ENCODE measurements at regions not wholly inside any gene's neighbourhood (a gene's known extent, or its start where the extent isn't known, plus 50 kb on each side); places are given as distances from the start of the nearest gene placed in this dataset.

DNA sequence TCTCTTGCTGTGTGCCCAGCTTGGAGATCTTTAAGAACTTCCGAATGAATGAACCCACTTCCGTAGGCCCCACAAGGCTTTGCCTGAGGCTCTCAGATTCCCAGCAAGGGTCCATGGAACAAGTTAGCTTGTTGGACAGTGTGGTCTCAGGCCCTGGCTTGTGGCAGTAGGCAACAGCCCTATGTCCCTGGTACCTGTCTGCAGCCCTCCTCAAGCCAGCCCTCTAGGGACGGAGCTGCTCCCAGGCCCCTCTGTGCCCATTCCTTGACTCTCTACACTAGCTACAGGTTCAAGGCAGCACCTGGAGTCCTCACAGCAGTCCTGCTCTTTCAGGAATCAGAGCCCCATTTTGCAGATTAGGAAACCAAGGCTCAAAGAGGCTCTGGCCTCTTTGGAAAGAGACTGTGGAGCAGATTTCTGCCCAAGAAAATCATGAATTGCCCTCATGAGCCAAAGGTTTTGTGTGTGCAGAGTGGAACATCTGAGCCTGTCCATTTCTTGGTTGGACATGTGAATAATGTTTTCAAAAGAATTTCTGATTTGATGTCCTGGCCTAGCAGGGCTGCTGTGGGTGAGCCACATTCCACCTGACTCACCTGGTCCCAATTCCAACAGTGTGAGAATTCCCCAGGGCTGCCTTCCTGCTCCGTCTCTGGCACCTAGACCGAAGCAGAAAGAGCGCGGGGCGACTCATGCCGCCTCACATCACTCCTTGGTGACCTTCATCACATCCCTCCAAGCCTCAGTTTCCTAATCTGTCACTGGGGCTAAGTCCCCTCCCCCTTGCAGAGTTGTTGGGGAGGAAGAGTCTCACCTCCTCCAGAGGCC lies 131.7 kb downstream of the BARX1 start:
- in situ Hi-C loops (cut with HindIII; ENCODE audit: extremely low pct_ligation_motif_present, low pct_unique_long_range_greater_than_20kb) (loop anchor here (5.0 kb wide), 1 partner anchor 139 kb away; no protein-coding TSS in a partner anchor), intact Hi-C loops (cut with micrococcal nuclease; ENCODE audit: unreplicated experiment) (no loop called here)
- FAIRE-seq (no peak), ATAC-seq (no peak), DNase-seq (ENCODE audit: low spot score) (no peak)
- H3K27me3 ChIP-seq (ENCODE audit: control insufficient read depth in 1 of 2, insufficient read depth in 2 of 2, low read length in 2 of 2), result peaks cover 2 to 4% of the 10 kb centered on the region in 2 experiments; a peak in 4 of 5 replicates
- H3K4me1 ChIP-seq (ENCODE audit: insufficient read depth, low read length), result no peaks in the 10 kb centered on the region
- H3K4me3 ChIP-seq (replicated peaks in 1 of 3; ENCODE audit: insufficient read depth in 1 of 3, low read depth in 2 of 3, low read length in 3 of 3), result no peak overlapping the region
- no peaks in the 10 kb centered on the region for H3K9me3 ChIP-seq (ENCODE audit: low read length)
- ChIA-PET POLR2A (no interaction called here), CTCF (ENCODE audit: low intra/inter-chr PET ratio, low total read pairs) (no interaction called here)
- 65% methylated on average over 8 of the region's 9 CpGs for WGBS (ENCODE audit: low lambda C conversion rate)
- no peak overlapping the region for H3K4me2 ChIP-seq (ENCODE audit: low read depth, low read length)
- TF ChIP-seq PCBP2 (optimal IDR thresholded peaks at IDR 0.05; ENCODE audit: low read depth, low read length, poor library complexity, severe bottlenecking), result no peak
- TF ChIP-seq ZNF232 (CRISPR knock-in tag; IDR thresholded peaks at IDR 0.05; ENCODE audit: borderline replicate concordance), result no peak
- no peak for TF ChIP-seq JUND (CRISPR knock-in tag; IDR thresholded peaks at IDR 0.05)
- no peak for TF ChIP-seq GABPB1 (CRISPR knock-in tag; IDR thresholded peaks at IDR 0.05)
- TF ChIP-seq KLF6 (CRISPR knock-in tag; IDR thresholded peaks at IDR 0.05), result no peak
- TF ChIP-seq ATAD3A (CRISPR knock-in tag; IDR thresholded peaks at IDR 0.05), result no peak
- TF ChIP-seq KAT8 (CRISPR knock-in tag; IDR thresholded peaks at IDR 0.05), result no peak
- no peak for TF ChIP-seq HDAC6 (IDR thresholded peaks at IDR 0.05; ENCODE audit: low read depth, low read length)
- TF ChIP-seq, protein P1, sequence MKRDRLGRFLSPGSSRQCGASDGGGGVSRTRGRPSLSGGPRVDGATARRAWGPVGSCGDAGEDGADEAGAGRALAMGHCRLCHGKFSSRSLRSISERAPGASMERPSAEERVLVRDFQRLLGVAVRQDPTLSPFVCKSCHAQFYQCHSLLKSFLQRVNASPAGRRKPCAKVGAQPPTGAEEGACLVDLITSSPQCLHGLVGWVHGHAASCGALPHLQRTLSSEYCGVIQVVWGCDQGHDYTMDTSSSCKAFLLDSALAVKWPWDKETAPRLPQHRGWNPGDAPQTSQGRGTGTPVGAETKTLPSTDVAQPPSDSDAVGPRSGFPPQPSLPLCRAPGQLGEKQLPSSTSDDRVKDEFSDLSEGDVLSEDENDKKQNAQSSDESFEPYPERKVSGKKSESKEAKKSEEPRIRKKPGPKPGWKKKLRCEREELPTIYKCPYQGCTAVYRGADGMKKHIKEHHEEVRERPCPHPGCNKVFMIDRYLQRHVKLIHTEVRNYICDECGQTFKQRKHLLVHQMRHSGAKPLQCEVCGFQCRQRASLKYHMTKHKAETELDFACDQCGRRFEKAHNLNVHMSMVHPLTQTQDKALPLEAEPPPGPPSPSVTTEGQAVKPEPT (CRISPR knock-in tag; IDR thresholded peaks at IDR 0.05; ENCODE audit: low read depth), result no peak
- TF ChIP-seq, protein P2, sequence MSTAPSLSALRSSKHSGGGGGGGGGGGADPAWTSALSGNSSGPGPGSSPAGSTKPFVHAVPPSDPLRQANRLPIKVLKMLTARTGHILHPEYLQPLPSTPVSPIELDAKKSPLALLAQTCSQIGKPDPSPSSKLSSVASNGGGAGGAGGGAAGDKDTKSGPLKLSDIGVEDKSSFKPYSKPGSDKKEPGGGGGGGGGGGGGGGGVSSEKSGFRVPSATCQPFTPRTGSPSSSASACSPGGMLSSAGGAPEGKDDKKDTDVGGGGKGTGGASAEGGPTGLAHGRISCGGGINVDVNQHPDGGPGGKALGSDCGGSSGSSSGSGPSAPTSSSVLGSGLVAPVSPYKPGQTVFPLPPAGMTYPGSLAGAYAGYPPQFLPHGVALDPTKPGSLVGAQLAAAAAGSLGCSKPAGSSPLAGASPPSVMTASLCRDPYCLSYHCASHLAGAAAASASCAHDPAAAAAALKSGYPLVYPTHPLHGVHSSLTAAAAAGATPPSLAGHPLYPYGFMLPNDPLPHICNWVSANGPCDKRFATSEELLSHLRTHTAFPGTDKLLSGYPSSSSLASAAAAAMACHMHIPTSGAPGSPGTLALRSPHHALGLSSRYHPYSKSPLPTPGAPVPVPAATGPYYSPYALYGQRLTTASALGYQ (CRISPR knock-in tag; IDR thresholded peaks at IDR 0.05), result no peak
- TF ChIP-seq HDAC2 (CRISPR knock-in tag; IDR thresholded peaks at IDR 0.05), result no peak
- no peak for TF ChIP-seq ZNF570 (CRISPR knock-in tag; IDR thresholded peaks at IDR 0.05; ENCODE audit: borderline replicate concordance)
- TF ChIP-seq ARNTL (CRISPR knock-in tag; IDR thresholded peaks at IDR 0.05), result no peak
- TF ChIP-seq IRF2 (CRISPR knock-in tag; IDR thresholded peaks at IDR 0.05), result no peak
- TF ChIP-seq FOXA3 (CRISPR knock-in tag; IDR thresholded peaks at IDR 0.05), result no peak
- no peak for TF ChIP-seq MTF2 (CRISPR knock-in tag; IDR thresholded peaks at IDR 0.05; ENCODE audit: borderline replicate concordance)
- TF ChIP-seq, protein P3, sequence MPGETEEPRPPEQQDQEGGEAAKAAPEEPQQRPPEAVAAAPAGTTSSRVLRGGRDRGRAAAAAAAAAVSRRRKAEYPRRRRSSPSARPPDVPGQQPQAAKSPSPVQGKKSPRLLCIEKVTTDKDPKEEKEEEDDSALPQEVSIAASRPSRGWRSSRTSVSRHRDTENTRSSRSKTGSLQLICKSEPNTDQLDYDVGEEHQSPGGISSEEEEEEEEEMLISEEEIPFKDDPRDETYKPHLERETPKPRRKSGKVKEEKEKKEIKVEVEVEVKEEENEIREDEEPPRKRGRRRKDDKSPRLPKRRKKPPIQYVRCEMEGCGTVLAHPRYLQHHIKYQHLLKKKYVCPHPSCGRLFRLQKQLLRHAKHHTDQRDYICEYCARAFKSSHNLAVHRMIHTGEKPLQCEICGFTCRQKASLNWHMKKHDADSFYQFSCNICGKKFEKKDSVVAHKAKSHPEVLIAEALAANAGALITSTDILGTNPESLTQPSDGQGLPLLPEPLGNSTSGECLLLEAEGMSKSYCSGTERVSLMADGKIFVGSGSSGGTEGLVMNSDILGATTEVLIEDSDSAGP (CRISPR knock-in tag; IDR thresholded peaks at IDR 0.05; ENCODE audit: borderline replicate concordance), result no peak
- no peak for TF ChIP-seq ETV5 (CRISPR knock-in tag; IDR thresholded peaks at IDR 0.05; ENCODE audit: borderline replicate concordance)
- H3K9ac ChIP-seq (ENCODE audit: insufficient read depth, low read depth, low read length), result no peak overlapping the region
- no peaks in the 10 kb centered on the region for H3K79me2 ChIP-seq (ENCODE audit: insufficient read depth, low read length)
- H2AFZ ChIP-seq (ENCODE audit: low read length), result no peak overlapping the region
- H4K20me1 ChIP-seq (ENCODE audit: insufficient read depth, low read length), result no peaks in the 10 kb centered on the region
- H3K27ac ChIP-seq (ENCODE audit: extremely low read length, insufficient read depth, low read length), result no peak overlapping the region
- no peaks in the 10 kb centered on the region for H3K36me3 ChIP-seq (replicated peaks in 1 of 2; ENCODE audit: control insufficient read depth in 1 of 2, insufficient read depth in 2 of 2, low read length in 2 of 2)
- no TSS peak for BruUV-seq (replicated peaks)

Measured in HepG2 (cell line).